Astrocyte (in vitro differentiated cells and primary cell): ENCODE measurements at regions not wholly inside any gene's neighbourhood (a gene's known extent, or its start where the extent isn't known, plus 50 kb on each side); places are given as distances from the start of the nearest gene placed in this dataset.

Experiments
- CTCF ChIP-seq: IDR thresholded peaks from 2 replicates; pipeline ENCODE4 v1.5.1; 2011; ENCODE audit warnings: low read depth, mild to moderate bottlenecking, inconsistent platforms, low read length, moderate library complexity; ENCODE audit not compliant: insufficient read depth
- EZH2 ChIP-seq: IDR thresholded peaks from 2 replicates; pipeline ENCODE4 v1.6.1; 2012; ENCODE audit warnings: mild to moderate bottlenecking, low read length, inconsistent platforms; ENCODE audit not compliant: insufficient read depth

- TF ChIP-seq CTCF (no peak), EZH2 (no peak)
These were observed 113.0 kb upstream of the WSCD2 start for GRCh38 chr12:108016022-108016564.
